Activated T-cell treated with anti-CD3 and anti-CD28 coated beads for 4 hours (primary cell): ENCODE measurements at regions not wholly inside any gene's neighbourhood (a gene's known extent, or its start where the extent isn't known, plus 50 kb on each side); places are given as distances from the start of the nearest gene placed in this dataset.

ENCODE experiments used
- DNase-seq: peaks from one replicate; pipeline ENCODE4 v3.0.0-alpha.2; 2020

DNA sequence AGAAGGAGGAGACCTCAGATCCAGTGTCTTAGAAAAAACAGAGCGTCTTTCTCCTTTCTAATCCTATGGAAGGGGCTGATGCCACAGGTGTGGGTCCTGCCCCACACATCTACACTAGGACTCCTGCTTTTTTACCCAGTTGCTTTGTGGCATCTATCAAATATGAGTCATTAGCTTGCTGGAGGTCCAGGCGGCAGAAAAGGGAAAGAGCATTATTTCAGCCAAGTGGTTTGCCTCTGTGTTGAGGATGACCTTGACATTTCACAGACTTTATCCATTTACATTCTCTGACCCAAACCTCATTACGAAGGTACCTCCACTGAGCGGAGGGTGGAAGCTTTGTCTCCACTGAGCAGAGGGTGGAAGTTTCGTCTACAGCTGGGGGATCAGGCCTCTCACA is 308.4 kb upstream of the KLF6 start:
- DNase-seq = no peak

DNA sequence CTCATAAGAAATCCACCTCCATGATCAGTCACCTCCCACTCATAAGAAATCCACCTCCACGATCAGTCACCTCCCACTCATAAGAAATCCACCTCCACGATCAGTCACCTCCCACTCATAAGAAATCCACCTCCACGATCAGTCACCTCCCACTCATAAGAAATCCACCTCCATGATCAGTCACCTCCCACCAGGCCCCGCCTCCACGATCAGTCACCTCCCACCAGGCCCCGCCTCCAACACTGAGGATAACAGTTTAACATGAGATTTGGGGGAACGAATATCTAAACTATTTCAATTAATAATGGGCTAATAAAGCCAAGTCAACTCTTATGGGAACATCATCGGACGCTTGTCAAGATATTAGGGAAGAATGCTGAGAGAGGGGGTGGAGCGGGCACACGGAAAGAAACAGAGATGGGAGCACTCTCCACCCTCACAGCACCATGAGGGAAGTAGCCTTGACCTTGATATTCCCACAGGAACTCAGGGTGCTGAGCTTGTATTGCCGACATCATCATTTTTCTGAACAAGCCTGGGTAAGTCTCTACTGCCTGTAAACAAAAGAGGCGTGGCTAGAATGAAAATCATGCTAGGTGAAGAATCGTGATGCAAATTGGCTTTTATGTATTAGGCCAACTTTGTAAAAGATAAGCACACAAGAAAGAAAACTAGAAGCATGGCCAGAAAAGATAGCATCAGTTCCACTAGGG is 303.5 kb upstream of the KLF6 start:
- DNase-seq = peak; percentile 47

DNA sequence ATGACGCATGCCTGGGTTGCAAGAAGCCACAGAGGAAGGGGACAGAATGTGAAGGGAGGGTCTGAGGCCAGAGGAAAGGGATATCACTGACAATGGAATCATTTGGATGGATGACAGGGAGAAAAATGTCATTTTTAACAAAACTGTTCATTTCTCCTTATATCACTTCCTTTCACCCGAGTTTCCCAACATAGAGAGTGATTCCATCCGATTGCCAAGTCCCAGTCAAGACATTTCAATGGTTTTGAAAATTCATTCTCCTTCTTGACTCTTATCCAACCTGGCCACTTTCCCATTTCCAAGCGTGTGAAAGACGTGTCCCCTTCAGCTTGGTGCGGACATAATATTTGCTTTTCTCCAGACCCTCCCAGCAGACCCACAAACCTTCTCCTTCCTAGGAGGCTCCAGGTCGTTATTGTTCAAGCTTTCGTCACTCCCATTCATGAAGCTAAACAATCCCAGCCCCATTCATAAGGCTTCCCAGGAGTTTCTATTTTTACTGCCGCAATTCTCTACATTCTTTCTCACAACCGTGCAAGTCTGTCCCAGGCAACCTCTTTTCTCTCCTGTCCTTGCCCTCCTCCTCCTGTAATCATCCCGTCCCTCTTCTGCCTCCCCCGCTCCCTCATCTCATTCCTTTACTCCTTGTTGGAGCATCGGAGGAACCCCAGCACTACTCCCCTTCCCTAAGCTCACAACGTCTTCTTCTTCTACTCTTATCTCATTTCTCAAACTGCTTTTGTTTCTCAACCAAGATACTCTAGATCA is 301.3 kb upstream of the KLF6 start:
- no peak for DNase-seq

DNA sequence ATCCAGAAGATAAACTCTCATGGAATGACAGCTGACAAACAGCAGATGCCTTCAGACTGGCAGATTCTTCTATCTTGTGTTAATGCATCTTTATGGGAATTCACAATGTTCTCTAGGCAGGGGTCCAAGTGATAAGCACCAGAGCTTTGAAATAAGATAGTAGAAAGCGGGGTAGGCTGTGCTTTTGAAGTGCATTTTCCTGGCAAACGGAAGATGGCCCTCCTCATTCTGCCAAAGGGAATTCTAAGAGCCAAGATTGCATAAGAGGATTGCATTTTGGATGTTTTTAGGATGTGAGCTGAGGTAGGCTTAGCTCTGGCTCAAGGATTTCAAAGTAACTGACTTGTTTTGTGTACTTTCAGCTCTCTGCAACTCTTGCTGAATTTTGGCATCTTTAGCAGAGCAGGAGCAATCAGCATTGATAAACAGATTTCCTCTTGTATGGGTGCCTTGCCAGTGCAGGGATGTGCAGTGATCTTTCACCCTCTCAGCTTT is 298.5 kb upstream of the KLF6 start:
- no peak for DNase-seq

DNA sequence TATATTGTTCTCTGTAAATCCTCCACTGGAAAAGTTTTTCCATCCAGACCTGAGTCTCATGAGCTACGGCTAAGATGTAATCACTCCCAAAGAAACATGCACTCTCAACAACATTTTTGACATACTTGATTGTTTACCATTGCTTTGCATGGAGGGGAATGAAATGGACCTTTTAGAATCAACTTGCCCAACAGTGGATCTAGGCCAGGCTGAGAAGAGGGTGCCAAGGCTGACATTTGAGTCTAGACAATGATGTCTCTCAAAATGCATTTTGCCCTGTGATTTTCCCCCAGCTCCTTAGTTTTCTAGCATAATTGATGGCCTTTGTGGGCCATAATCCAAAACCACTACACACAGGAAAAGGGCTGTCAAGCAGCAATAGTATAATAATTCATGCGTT is 297.9 kb upstream of the KLF6 start:
- DNase-seq = no peak

DNA sequence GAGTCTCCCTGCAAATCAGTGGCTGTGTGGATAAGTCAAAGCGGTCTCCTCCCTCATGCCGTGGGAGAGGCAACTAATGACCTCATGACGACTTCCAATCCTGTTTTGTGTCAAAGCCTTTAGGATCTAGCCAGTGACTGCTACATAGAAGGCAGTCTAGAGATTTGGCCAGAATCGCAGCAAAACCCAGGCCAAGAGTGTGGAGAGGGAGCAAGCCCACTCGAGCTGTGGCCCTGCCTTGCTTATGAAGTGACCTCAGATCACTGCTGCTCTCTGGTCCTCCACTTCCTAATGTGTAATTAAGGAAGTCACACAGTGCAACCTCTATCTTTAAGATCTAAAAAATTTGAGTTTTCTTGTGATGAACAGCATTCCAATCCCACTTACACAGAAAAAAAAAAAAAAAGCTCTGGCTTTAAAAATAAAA is 296.7 kb upstream of the KLF6 start:
- no peak for DNase-seq

DNA sequence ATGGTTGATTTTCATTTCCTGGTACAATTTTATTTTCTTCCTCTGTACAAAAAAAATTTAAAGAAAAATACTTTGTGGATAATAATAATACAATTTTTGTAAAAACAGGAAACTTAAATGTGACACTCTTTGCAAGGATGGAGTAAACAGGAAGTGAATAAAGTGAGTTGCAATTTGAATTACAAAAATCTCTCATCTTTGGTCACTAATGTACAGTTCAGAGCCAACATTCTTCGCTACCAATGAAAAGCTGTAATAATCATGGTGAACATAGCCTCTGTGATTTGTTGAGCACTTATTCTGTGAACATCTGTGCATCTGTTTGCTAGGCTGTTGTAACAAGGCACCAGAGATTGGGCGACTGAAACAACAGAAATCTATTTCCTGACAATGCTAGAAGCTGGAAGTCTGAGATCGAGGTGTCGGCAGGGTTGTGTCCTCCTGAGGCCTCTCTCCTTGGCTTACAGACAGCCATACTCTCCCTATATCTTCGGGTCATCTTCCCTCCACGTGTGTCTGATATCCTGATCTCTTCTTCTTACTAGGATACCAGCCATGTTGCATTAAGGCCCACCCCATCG is 295.3 kb upstream of the KLF6 start:
- no peak for DNase-seq

DNA sequence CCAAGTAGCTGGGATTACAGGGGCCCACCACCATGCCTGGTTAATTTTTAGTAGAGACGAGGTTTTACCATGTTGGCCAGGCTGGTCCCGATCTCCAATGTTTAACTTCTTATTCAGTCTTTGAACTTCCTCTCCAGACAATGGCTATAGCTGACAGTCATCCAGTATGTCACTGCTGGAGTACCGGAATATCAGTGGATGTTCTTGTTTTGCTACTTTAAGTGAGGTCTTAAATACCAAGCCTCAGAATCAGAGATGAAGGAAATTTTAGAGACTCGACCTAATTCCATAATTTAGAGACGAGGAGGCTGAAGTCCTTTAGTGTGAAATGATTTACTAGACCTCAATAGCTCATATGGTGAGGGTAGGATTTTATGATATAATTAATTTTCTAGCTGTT is 294.8 kb upstream of the KLF6 start:
- DNase-seq = no peak

DNA sequence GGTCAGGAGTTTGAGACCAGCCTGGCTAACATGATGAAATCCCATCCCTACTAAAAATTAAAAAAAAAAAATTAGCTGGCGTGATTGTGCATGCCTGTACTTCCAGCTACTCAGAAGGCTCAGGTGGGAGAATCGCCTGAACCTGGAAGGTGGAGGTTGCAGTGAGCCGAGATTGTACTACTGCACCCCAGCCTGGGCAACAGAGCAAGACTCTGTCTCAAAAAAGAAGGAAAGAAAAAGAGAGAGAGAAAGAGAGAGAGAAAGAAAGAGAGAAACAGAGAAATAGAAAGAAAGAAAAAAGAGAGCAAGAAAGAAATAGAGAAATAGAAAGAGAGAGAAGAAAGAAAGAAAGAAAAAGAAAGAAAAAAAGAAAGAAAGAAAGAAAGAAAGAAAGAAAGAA is 292.8 kb upstream of the KLF6 start:
- no peak for DNase-seq

DNA sequence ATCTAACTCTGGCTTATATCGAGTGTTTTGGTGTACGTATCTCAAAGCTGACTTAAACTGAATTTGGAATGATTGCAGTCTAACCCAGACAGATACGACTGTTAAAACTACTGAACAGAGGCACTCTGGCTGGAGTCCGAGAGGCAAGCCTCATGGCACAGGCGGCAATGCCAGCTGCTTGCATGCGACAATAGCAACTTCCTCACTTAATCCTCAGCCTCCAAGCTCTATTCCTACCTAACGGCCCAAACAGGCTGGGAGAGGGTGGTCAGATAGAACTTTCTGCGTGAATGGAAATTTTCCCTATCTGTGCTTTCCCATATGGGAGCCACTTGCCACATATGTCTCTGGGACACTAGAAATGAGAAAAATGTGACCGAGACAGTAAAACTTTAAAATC is 292.0 kb upstream of the KLF6 start:
- DNase-seq = no peak

DNA sequence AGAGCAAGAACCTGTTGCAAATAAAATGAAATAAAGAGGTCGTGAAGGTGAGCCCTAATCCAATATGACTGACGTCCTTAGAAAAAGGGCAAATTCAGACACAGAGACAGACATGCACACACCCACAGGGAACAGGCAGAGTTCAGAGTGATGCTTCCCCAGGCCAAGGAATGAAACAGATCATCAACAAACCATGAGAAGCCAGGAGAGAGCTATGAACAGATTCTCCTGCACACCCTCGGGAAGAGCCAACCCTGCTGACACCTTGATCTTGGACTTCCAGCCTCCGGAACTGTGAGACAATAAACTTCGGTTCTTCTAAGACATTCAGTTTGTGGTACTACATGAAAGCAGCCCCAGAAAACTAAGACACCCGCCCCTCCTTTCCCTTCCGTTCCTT is 290.4 kb upstream of the KLF6 start:
- no peak for DNase-seq

DNA sequence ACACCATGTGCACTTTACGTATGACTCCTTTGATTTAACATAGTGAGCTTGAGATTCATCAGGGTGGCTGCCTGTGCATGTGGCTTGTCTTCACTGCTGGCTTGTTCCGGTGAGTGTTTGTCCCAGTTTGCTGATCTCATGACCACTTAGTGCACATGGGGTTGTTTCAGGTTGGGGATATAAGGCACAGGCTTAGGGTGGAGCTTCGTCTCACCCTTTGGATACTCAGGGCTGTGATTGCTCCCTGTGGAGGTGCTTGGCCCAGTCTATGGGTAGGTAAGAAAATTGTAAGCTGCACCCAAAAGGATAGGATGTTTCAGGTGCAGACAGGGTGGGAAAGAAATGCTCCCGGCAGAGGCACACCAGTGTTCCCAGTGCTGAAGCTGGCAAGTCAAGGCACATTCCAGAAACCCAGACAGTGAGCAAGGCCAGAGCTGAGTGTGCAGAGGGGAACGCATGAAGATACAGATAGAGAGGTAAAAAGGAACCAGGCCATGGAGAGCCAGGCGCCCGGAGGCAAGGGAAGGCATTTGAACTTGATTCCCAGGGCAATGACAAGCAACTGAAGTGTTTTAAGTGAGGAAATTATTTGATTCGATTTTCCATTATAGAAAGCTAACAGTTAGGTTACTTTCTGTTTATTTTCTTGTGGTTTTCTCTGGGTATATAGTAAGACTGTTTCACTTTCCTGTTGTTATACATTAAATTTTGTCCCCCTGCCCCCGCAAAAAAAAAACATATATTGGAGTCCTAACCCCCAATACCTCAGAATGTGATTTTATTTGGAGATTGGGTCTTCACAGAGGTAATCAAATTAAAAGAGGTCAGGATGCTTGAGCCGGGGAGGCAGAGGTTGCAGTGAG is 289.8 kb upstream of the KLF6 start:
- DNase-seq = no peak

DNA sequence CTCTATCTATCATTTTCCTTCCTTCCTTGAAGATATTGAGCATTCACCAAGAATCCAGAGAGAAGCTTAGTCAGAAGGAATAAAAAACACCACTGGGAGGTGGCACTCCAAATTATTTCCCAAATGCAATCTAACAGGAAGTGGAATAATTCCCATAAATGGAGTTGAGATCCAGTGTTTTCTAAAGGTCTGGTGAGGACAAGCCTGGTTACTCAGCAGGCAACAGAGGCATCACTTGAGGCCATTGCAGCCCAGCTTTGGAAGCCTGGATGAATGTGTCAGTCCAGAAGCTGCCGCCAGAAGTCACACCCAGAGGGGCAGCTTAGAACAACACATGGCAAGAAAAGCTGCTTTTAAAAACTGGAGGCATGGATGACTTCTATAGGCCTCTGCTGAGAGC is 288.9 kb upstream of the KLF6 start:
- DNase-seq = no peak

DNA sequence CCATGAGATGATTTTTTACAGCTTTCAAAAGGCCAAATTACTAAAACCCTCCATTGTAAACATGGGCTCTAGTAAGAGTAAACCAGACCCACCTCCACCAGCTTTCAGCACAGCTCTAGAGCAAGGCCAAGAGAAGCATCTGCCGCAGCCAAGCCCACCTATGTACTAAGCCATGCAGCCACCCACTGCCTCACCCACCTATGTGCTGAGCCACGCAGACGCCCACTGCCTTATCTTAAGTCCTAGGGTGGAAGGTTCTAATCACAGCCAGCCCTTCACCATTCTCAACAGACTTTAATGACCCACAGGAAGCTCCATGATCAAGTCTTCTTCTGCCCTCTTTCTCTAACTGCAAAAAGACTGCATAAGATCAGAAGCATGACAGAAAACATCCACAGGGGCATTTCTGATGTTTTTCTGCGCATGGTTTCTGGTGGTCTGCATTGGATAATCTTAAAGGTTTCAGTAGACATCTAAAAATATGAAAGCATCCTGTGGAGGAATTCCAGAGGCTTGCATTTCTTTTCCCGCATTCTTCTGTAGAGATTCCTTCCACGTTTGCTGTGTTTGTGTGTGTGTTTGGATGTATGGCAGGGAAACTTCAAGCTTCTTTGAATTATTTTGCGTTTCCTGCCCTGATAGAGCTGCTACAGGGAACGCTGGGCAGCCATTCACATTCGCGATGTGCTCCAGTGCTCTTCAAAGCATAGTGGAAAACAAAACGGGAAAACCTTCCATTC is 286.1 kb upstream of the KLF6 start:
- no peak for DNase-seq

DNA sequence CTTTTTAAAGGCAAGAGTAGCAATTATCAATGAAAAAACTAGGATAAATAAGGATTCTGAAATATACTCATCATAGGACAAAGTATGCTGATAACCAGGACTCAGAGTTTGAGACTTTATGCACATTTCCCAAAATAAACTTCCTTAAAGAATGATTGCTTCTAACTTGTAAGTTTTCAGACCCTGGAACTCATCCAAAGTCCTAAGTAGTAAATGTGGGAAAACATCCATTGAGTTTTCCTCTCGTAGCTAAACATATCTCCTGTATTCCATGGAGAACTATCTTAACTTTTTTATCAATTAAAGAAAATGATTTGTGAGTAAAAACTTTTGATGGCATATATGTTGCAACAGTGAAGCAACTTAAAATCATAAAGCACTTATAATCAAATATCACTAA is 285.2 kb upstream of the KLF6 start:
- DNase-seq = no peak

DNA sequence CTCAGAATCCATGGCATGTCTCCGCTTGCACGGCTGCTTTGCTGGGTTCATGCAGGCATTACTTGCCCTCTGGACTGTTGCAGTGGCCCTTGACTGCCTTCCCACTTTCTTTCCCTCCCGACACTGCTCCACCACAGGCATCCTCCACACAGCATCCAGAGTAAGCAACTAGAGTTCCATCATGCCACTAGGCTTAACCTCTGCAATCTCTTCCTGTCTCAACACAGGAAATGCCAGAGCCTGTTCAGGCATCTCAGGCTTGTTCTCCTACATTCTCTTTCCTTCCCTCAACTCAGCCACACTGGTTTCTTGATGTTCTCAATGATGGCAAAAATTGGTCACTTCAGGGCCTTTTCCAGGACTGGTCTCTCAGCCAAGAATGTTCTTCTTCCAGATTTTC is 284.5 kb upstream of the KLF6 start:
- no peak for DNase-seq

DNA sequence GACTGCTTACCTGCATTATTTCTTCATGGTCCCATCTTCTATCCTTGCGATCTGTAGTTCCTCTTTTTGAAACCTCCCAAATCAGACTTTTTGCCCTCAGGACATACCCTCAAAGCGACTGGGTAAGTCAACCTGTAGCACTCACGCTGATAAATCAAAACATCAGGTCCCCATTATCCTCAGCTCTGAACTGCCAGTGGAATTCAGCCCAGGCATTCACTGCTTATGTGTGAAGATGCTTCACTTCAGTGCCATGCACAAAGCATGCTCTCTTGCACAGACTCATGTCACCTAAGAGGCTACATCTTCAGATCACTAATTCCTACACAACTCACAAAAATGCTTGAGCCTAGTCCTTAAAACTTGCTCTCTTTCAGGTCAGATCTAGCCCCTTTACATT is 283.6 kb upstream of the KLF6 start:
- no peak for DNase-seq

DNA sequence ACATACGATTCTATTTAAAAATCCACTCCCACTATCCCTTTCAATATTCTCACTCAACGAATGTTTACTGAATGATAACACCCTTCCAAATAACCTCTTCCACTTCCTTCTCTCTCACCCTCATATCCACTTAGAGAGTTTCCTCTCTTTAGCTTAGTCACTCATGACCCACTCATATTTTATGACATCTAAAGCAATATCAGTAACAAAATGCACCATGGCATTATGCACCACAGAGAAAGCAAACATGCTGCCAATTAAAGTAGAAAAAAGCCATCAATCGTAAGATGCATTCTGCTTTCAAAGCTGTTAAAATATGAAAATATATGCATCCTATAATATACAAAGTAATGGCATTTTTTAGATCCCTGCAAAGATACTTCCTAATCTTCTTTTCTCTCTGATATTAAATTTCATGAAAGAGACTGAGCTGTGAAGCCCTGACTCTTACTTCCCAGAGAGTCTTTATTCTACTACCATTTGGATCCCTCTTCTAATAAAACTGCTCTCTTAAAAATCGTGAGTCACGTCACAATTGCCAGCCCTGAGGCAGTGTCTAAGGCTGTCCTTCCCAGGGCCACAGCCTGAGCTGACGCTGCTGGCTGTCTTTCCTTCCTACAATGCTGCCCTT is 283.0 kb upstream of the KLF6 start:
- no peak for DNase-seq

DNA sequence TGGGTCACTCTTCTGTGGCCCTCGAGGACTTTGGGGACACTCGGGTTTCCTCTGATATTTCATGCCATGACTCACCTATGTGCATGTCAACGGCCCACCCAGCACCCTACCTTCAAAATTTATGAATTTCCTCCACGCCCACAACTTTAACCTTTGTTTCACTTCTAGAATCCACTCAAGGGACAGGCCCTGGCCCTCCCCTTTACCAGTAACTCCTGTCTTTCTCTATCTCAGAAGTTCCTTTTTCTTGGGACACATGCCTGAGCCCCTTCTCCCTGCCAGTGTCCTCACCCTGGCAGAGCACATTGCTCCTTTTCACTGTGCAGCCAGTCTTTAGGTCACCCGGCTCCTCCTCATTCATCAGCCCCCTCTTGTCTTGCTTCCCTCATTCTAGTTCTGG is 282.5 kb upstream of the KLF6 start:
- no peak for DNase-seq

DNA sequence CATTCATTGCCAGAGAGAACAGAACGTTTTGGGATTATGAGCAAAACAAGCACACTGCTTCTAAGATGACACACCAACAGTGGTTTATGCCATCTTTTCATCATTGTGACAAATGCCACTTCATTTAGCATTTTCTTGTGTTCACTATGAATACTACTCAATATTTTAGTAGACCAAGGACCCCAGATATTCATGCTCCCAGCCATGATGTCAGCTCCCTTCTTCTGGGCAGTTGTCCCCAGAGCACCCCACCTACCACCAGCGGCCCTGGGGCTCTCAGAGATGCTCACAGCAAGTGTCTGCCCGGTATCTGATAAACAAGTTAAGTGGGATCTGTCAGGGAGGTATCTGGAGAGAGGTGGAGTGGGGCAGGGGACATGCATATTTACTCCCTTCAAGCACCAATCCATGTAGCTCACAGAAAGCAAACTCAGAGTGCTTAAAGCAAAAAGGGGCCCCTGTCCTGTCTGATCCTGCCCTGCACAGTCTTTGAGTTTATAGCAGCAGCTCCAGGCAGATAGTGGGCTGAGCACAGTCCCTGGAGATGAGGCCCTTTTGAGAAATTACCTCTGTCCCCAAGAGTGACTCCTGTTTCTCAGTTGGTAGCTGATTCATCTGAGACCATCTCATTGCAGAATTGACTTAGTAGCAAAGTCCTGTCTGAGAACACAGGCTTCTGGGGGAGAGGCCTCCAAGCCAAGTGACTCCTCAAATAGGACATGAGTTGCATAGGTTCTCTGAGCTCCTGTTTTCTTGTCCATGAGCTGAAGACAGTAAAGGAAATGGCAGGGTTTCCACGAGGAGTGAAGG is 281.8 kb upstream of the KLF6 start:
- DNase-seq = no peak

DNA sequence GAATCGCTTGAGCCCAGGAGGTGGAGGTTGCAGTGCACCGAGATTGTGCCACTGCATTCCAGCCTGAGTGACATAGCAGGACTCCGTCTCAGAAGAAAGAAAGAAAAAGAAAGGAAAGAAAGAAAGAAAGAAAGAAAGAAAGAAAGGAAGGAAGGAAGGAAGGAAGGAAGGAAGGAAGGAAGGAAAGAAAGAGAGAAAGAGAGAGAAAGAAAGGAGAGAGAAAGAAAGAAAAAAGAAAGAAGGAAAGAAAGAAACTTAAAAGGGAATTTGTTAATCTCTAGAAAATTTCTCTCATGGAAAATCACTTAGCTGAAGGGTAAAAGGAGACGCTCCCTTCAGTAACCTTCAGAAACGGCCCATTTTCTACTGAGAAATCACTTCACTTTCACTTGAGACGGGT is 279.5 kb upstream of the KLF6 start:
- no peak for DNase-seq
